ENCODE measurements at regions not wholly inside any gene's neighbourhood (a gene's known extent, or its start where the extent isn't known, plus 50 kb on each side); places are given as distances from the start of the nearest gene placed in this dataset.
"Not testable (repeated sequence)": the region's sequence is repeated elsewhere in the genome, so short reads cannot be mapped to it uniquely, and the experiment has no call there.

DNA sequence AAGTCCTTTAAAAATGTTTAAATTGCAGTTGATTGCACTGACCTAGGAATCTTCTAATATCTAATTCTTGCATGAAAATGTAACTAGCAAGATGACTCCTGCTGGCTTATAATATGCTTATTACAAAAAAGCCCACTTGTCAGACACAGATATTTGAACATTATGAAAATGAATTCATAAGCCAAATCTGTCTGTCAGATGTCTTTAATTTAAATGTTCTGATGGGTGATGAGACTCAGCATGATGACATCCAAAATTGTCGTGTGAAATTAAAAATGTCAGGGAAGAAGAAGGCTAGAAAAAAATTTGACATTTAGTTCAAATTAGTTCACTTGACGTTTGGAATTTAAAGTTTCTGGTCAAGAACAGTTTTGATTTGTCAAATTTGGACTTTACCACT is 277.8 kb downstream of the PHF14 start:
- Mint-ChIP-seq H3K4me1 (ENCODE audit: low read depth) (no peaks in the 10 kb centered on the region), H3K27me3 (ENCODE audit: low read depth) (no peaks in the 10 kb centered on the region), H3K27ac (no peak overlapping the region), H3K9me3 (ENCODE audit: insufficient read depth) (no peaks in the 10 kb centered on the region), H3K4me3 (no peak overlapping the region), H3K36me3 (ENCODE audit: low read depth) (no peaks in the 10 kb centered on the region)
- ATAC-seq (no peak), DNase-seq (no peak)
- ChIA-PET CTCF (no interaction called here), POLR2A (no interaction called here)

DNA sequence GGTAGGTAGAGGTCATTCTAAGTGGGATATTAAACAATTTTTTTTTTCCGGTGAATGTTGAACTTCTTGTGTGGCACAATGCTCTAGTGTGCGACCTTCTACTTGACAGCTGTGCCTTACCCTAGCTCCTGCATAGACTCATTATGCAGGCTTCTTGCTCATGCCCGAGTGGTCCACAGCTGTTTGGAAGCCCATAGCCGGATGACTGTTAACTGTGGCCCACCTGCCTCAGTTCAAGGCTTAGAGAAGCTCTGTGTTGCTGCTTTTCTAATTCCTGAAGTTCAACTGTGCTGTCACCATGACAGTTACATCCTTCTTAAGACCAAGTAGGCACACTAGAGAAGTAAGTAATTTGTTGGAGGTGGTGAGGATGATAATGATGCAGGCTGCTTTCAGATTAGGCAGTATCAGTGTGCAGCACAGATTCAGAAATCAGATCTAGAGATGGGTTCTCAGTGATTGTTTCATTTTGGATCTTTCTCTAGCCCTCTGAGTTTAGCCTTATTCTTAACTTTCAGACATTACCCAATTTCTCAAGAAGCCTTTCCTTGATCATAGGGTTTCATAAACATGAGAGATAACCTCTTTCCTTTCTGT is 278.4 kb downstream of the PHF14 start:
- Mint-ChIP-seq H3K36me3 (ENCODE audit: low read depth) (no peaks in the 10 kb centered on the region), H3K9me3 (ENCODE audit: insufficient read depth) (no peaks in the 10 kb centered on the region), H3K4me3 (no peak overlapping the region), H3K27ac (no peak overlapping the region), H3K4me1 (ENCODE audit: low read depth) (no peaks in the 10 kb centered on the region), H3K27me3 (ENCODE audit: low read depth) (no peaks in the 10 kb centered on the region)
- ChIA-PET POLR2A (no interaction called here), CTCF (no interaction called here)
- DNase-seq (no peak), ATAC-seq (no peak)

DNA sequence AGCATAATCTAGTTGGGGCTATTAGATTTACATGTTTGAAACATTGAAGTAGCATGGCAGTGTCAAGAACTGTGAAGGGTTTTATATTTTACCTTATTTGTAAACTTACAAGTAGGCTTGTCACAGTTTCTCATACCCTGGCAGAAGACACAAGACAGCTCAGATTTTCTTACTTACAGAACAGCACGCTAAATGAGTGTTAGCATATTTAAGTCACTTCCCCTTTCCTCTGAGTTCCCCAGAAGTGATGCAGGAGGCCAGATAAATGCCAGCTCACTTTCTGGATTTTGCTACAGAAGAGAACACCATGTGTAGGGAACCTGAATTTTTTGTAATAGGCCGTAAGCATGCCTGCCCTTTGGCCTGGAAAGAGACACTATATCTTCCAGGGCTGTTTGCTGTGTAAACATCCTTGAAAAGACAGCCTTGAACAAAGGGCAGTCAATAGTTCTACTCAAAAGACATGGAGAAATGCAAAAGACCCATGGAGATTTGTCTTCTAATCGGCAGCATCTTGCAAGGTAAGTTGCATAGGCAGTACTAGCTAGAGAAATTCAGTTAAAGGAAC is 279.1 kb downstream of the PHF14 start:
- CTCF ChIA-PET: no interaction called here
- Mint-ChIP-seq H3K4me3 (no peak overlapping the region), H3K4me1 (ENCODE audit: low read depth) (no peaks in the 10 kb centered on the region), H3K27me3 (ENCODE audit: low read depth) (no peaks in the 10 kb centered on the region), H3K27ac (no peak overlapping the region), H3K36me3 (ENCODE audit: low read depth) (no peaks in the 10 kb centered on the region), H3K9me3 (ENCODE audit: insufficient read depth) (no peaks in the 10 kb centered on the region)
- POLR2A ChIA-PET: no interaction called here
- DNase-seq (no peak), ATAC-seq (no peak)

- DNase-seq (no peak), ATAC-seq (no peak)
- no peaks in the 10 kb centered on the region for H3K9me3 Mint-ChIP-seq (ENCODE audit: insufficient read depth)
- H3K4me1 Mint-ChIP-seq (ENCODE audit: low read depth): no peaks in the 10 kb centered on the region
- H3K4me3 Mint-ChIP-seq: no peak overlapping the region
- no peaks in the 10 kb centered on the region for H3K36me3 Mint-ChIP-seq (ENCODE audit: low read depth)
- H3K27me3 Mint-ChIP-seq (ENCODE audit: low read depth): no peaks in the 10 kb centered on the region
- CTCF ChIA-PET: no interaction called here
- no peak overlapping the region for H3K27ac Mint-ChIP-seq
- POLR2A ChIA-PET: no interaction called here
Measured at GRCh38 chr7:11256501-11256900, 282.8 kb downstream of the PHF14 start.

GRCh38 chr7:11261470-11261869 is 287.8 kb downstream of the PHF14 start:
- DNase-seq (no peak), ATAC-seq (no peak)
- Mint-ChIP-seq H3K4me3 (no peak overlapping the region), H3K27me3 (ENCODE audit: low read depth) (peaks cover under 1% of the 10 kb centered on the region), H3K27ac (no peak overlapping the region), H3K36me3 (ENCODE audit: low read depth) (no peaks in the 10 kb centered on the region), H3K4me1 (ENCODE audit: low read depth) (no peaks in the 10 kb centered on the region), H3K9me3 (ENCODE audit: insufficient read depth) (no peaks in the 10 kb centered on the region)
- POLR2A ChIA-PET: no interaction called here
- CTCF ChIA-PET: no interaction called here

GRCh38 chr7:11266101-11266500 is 292.4 kb downstream of the PHF14 start:
- no peak for ATAC-seq
- Mint-ChIP-seq H3K36me3 (ENCODE audit: low read depth) (no peaks in the 10 kb centered on the region), H3K4me1 (ENCODE audit: low read depth) (no peaks in the 10 kb centered on the region), H3K9me3 (ENCODE audit: insufficient read depth) (no peaks in the 10 kb centered on the region), H3K4me3 (no peak overlapping the region), H3K27ac (no peak overlapping the region), H3K27me3 (ENCODE audit: low read depth) (peaks cover 3% of the 10 kb centered on the region)
- ChIA-PET CTCF (no interaction called here), POLR2A (no interaction called here)
- DNase-seq: no peak

- Mint-ChIP-seq H3K9me3 (ENCODE audit: insufficient read depth) (no peaks in the 10 kb centered on the region), H3K27ac (no peak overlapping the region), H3K4me3 (no peak overlapping the region), H3K36me3 (ENCODE audit: low read depth) (no peaks in the 10 kb centered on the region), H3K4me1 (ENCODE audit: low read depth) (no peaks in the 10 kb centered on the region), H3K27me3 (ENCODE audit: low read depth) (no peaks in the 10 kb centered on the region)
- ATAC-seq: no peak
- POLR2A ChIA-PET: no interaction called here
- no peak for DNase-seq
- CTCF ChIA-PET: no interaction called here
Measured at GRCh38 chr7:11272352-11272751, 298.7 kb downstream of the PHF14 start.

GRCh38 chr7:11274074-11274473 is 300.4 kb downstream of the PHF14 start:
- ChIA-PET CTCF (no interaction called here), POLR2A (no interaction called here)
- Mint-ChIP-seq H3K4me3 (no peak overlapping the region), H3K4me1 (ENCODE audit: low read depth) (no peaks in the 10 kb centered on the region), H3K27ac (no peak overlapping the region), H3K9me3 (ENCODE audit: insufficient read depth) (no peaks in the 10 kb centered on the region), H3K27me3 (ENCODE audit: low read depth) (no peaks in the 10 kb centered on the region), H3K36me3 (ENCODE audit: low read depth) (no peaks in the 10 kb centered on the region)
- ATAC-seq (no peak), DNase-seq (no peak)

DNA sequence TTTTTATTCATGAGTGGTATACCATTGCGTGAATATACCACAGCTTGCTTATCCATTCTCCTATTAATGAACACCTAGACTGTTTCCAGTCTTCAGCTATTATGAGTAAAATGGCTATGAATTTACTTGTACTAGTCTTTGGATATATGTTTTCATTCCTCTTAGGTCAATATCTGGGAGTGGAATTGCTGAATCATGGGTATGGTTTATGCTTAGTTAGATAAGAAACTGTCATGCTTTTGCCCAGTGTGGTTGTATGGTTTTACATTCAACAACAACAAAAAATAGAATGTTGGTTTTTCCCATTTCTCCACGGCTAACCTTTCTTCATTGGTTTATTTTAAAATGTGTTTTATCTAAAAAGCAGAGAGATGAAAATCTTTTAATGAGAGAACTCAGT is 308.3 kb downstream of the PHF14 start:
- no peak for DNase-seq
- POLR2A ChIA-PET: no interaction called here
- CTCF ChIA-PET: no interaction called here
- no peaks in the 10 kb centered on the region for H3K27me3 Mint-ChIP-seq (ENCODE audit: low read depth)
- no peaks in the 10 kb centered on the region for H3K36me3 Mint-ChIP-seq (ENCODE audit: low read depth)
- H3K4me3 Mint-ChIP-seq: no peak overlapping the region
- no peaks in the 10 kb centered on the region for H3K9me3 Mint-ChIP-seq (ENCODE audit: insufficient read depth)
- no peaks in the 10 kb centered on the region for H3K4me1 Mint-ChIP-seq (ENCODE audit: low read depth)
- no peak overlapping the region for H3K27ac Mint-ChIP-seq
- no peak for ATAC-seq

DNA sequence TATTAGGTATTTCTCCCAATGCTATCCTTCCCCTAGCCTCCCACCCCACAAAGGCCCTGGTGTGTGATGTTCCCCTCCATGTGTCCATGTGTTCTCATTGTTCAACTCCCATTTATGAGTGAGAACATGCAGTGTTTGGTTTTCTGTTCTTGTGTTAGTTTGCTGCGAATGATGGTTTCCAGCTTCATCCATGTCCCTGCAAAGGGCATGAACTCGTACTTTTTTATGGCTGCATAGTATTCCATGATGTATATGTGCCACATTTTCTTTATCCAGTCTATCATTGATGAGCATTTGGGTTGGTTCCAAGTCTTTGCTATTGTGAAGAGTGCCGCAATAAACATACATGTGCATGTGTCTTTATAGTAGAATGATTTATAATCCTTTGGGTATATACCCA is 309.9 kb downstream of the PHF14 start:
- H3K36me3 Mint-ChIP-seq (ENCODE audit: low read depth); POLR2A ChIA-PET; H3K4me1 Mint-ChIP-seq (ENCODE audit: low read depth); H3K9me3 Mint-ChIP-seq (ENCODE audit: insufficient read depth); H3K27me3 Mint-ChIP-seq (ENCODE audit: low read depth); DNase-seq; H3K27ac Mint-ChIP-seq; CTCF ChIA-PET; H3K4me3 Mint-ChIP-seq; ATAC-seq: not testable (repeated sequence)

DNA sequence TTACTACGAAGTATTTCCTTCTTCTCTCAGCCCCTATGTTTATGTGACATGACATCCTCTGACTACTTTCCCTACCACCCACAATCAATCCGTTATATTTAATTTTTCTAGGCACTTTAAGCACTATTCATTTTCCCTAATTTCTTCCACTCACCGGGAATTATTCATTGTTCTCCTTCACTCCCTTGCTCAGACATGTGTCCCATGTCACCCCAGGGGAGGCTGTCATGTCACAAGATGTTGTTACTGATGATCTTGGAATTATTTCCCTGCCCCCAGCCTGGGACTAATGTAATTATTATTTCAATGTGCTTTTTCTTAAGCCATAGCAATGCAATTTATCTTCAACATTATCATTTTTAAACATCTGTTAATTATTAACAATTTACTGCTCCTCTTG is 317.2 kb downstream of the PHF14 start:
- no peaks in the 10 kb centered on the region for H3K9me3 Mint-ChIP-seq (ENCODE audit: insufficient read depth)
- no peaks in the 10 kb centered on the region for H3K4me1 Mint-ChIP-seq (ENCODE audit: low read depth)
- DNase-seq (no peak), ATAC-seq (no peak)
- ChIA-PET CTCF (no interaction called here), POLR2A (no interaction called here)
- H3K27me3 Mint-ChIP-seq (ENCODE audit: low read depth): no peaks in the 10 kb centered on the region
- H3K4me3 Mint-ChIP-seq: no peak overlapping the region
- H3K36me3 Mint-ChIP-seq (ENCODE audit: low read depth): no peaks in the 10 kb centered on the region
- H3K27ac Mint-ChIP-seq: no peak overlapping the region

GRCh38 chr7:11294218-11294617 is 320.5 kb downstream of the PHF14 start:
- ChIA-PET CTCF (no interaction called here), POLR2A (no interaction called here)
- Mint-ChIP-seq H3K4me3 (no peak overlapping the region), H3K27ac (no peak overlapping the region), H3K36me3 (ENCODE audit: low read depth) (no peaks in the 10 kb centered on the region), H3K27me3 (ENCODE audit: low read depth) (no peaks in the 10 kb centered on the region), H3K4me1 (ENCODE audit: low read depth) (no peaks in the 10 kb centered on the region), H3K9me3 (ENCODE audit: insufficient read depth) (no peaks in the 10 kb centered on the region)
- ATAC-seq (no peak), DNase-seq (no peak)

- Mint-ChIP-seq H3K4me1 (ENCODE audit: low read depth) (no peaks in the 10 kb centered on the region), H3K9me3 (ENCODE audit: insufficient read depth) (no peaks in the 10 kb centered on the region), H3K36me3 (ENCODE audit: low read depth) (no peaks in the 10 kb centered on the region), H3K27me3 (ENCODE audit: low read depth) (no peaks in the 10 kb centered on the region), H3K27ac (no peak overlapping the region), H3K4me3 (no peak overlapping the region)
- DNase-seq (no peak), ATAC-seq (no peak)
- CTCF ChIA-PET: no interaction called here
- POLR2A ChIA-PET: no interaction called here
Measured at GRCh38 chr7:11294965-11295364, 321.3 kb downstream of the PHF14 start.

Data from activated CD8-positive, alpha-beta T cell treated with anti-CD3 and anti-CD28 coated beads, Interleukin-2, amount 10 ng/mL, durations not matched to agents 7 days and 5 days (primary cell).